ENCODE measurements at regions not wholly inside any gene's neighbourhood (a gene's known extent, or its start where the extent isn't known, plus 50 kb on each side); places are given as distances from the start of the nearest gene placed in this dataset.

DNA sequence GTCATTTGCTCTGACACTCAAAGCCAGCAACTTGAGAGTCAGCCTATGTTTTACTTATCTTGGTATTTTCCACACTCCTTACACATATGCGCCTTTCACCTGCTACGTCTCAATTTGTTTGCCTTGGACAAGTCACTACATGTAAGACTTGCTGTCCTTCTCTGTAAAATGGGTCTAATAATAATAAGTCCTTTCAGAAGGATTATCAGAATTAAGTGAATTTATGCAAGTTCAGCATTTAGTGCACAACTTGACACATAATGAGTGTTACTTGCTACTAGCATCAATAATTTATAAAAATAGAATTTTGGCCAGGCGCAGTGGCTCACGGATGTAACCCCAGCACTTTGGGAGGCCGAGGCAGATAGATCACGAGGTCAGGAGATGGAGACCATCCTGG, 71.1 kb upstream of the UBL3 start:
- no peak for DNase-seq (ENCODE audit: low read depth)
- TF ChIP-seq CTCF (IDR thresholded peaks at IDR 0.05; ENCODE audit: insufficient read depth, low read length, poor library complexity, severe bottlenecking), result no peak
- H3K36me3 ChIP-seq (ENCODE audit: control insufficient read depth, insufficient read depth, low read length), result no peaks in the 10 kb centered on the region
- H3K27me3 ChIP-seq (ENCODE audit: control insufficient read depth, insufficient read depth, low read length), result no peaks in the 10 kb centered on the region
- H3K4me3 ChIP-seq (ENCODE audit: low read depth, low read length), result no peak overlapping the region

- no peak overlapping the region for H3K4me3 ChIP-seq (ENCODE audit: low read depth, low read length)
- no peak for TF ChIP-seq CTCF (IDR thresholded peaks at IDR 0.05; ENCODE audit: insufficient read depth, low read length, poor library complexity, severe bottlenecking)
- no peaks in the 10 kb centered on the region for H3K27me3 ChIP-seq (ENCODE audit: control insufficient read depth, insufficient read depth, low read length)
- DNase-seq (ENCODE audit: low read depth), result no peak
- H3K36me3 ChIP-seq (ENCODE audit: control insufficient read depth, insufficient read depth, low read length), result no peaks in the 10 kb centered on the region
Measured at GRCh38 chr13:29920025-29920643, 69.7 kb upstream of the UBL3 start.

DNA sequence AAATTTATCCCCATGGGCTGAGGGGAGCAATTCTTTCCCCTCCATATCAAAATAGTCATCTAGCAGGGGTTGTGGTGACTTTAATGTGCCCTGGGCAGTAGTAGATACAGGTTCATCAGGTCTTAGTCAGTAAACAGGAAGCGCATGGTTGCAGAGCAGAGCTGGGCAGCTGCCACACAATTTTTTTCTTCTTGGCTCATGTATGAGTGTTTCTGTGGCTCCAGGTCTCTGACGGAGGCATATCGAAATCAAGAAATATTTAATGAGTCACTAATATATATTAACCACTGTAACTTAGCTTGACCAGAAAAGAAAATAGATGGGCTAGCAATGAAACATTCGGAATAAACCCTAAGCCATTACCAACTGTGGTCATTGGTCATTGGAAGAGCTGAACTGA, 68.4 kb upstream of the UBL3 start:
- H3K27me3 ChIP-seq (ENCODE audit: control insufficient read depth, insufficient read depth, low read length), result no peaks in the 10 kb centered on the region
- no peaks in the 10 kb centered on the region for H3K36me3 ChIP-seq (ENCODE audit: control insufficient read depth, insufficient read depth, low read length)
- TF ChIP-seq CTCF (IDR thresholded peaks at IDR 0.05; ENCODE audit: insufficient read depth, low read length, poor library complexity, severe bottlenecking), result no peak
- DNase-seq (ENCODE audit: low read depth), result peak; percentile 60
- H3K4me3 ChIP-seq (ENCODE audit: low read depth, low read length), result no peak overlapping the region

DNA sequence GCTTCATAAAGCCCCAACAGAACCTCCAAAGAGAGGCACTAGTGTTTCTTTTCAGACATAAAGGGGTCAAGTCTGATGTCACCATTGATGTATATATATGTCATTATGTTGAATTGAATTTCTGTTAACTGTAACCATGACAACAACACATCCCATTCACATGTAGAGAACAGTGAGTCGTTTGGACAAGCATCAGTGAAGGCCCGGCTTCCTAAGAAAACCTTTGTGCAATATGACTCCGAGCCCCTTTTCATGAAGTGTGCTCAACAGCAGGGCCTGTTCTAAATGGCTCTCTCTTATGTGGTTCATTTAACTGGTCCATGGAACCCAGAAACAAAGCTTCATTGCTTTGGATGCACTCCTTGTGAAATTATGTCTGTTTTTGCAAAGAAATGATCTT, 67.2 kb upstream of the UBL3 start:
- no peak for DNase-seq (ENCODE audit: low read depth)
- no peak overlapping the region for H3K4me3 ChIP-seq (ENCODE audit: low read depth, low read length)
- H3K27me3 ChIP-seq (ENCODE audit: control insufficient read depth, insufficient read depth, low read length), result no peaks in the 10 kb centered on the region
- H3K36me3 ChIP-seq (ENCODE audit: control insufficient read depth, insufficient read depth, low read length), result no peaks in the 10 kb centered on the region
- TF ChIP-seq CTCF (IDR thresholded peaks at IDR 0.05; ENCODE audit: insufficient read depth, low read length, poor library complexity, severe bottlenecking), result no peak

DNA sequence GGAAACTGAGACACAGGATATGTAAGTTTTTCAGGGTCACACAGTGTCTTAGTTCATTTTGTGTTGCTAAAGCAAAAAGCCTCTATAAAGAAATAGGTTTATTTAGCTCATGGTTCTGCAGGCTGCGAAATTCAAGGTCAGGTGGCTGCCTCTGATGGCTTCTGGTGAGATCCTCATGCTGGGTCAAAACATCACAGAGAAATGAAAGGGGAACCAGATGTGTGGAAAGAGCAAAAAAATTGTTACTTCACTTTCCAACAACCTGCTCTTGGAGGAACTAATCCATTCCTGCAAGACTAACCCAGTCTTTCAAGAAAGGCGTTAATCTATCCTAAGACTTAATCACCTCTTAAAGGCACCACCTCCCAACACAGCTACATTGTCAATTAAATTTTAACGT, 64.2 kb upstream of the UBL3 start:
- Histone ChIP-seq H3K27me3 (ENCODE audit: control insufficient read depth, insufficient read depth, low read length) (no peaks in the 10 kb centered on the region), H3K4me3 (ENCODE audit: low read depth, low read length) (no peak overlapping the region), H3K36me3 (ENCODE audit: control insufficient read depth, insufficient read depth, low read length) (no peaks in the 10 kb centered on the region)
- TF ChIP-seq CTCF (IDR thresholded peaks at IDR 0.05; ENCODE audit: insufficient read depth, low read length, poor library complexity, severe bottlenecking), result no peak
- DNase-seq (ENCODE audit: low read depth), result no peak

- H3K36me3 ChIP-seq (ENCODE audit: control insufficient read depth, insufficient read depth, low read length), result no peaks in the 10 kb centered on the region
- no peak for DNase-seq (ENCODE audit: low read depth)
- H3K27me3 ChIP-seq (ENCODE audit: control insufficient read depth, insufficient read depth, low read length), result no peaks in the 10 kb centered on the region
- TF ChIP-seq CTCF (IDR thresholded peaks at IDR 0.05; ENCODE audit: insufficient read depth, low read length, poor library complexity, severe bottlenecking), result no peak
- no peak overlapping the region for H3K4me3 ChIP-seq (ENCODE audit: low read depth, low read length)
Measured at GRCh38 chr13:29911781-29912418, 61.5 kb upstream of the UBL3 start.

All from kidney epithelial cell (primary cell).